ENCODE measurements at regions not wholly inside any gene's neighbourhood (a gene's known extent, or its start where the extent isn't known, plus 50 kb on each side); places are given as distances from the start of the nearest gene placed in this dataset.
"Not testable (repeated sequence)": the region's sequence is repeated elsewhere in the genome, so short reads cannot be mapped to it uniquely, and the experiment has no call there.

DNA sequence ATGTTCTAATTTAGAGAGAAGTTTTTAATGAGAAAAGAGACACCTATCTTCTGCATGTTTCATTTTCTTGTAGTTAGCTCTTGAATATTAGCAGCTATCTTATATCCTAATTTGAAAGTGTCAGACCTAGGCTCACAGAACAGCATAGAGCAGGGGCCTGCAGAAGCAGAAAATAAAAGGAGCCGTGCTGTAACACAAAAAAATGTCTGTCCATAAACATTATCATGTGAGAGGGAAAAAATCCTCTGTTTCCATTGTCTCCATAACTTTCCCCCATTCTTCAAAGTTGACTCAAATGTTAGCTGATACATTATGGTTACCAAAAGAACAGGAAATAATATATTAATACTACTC, 329.2 kb upstream of the EPHA5 start:
- TF ChIP-seq, protein P1, sequence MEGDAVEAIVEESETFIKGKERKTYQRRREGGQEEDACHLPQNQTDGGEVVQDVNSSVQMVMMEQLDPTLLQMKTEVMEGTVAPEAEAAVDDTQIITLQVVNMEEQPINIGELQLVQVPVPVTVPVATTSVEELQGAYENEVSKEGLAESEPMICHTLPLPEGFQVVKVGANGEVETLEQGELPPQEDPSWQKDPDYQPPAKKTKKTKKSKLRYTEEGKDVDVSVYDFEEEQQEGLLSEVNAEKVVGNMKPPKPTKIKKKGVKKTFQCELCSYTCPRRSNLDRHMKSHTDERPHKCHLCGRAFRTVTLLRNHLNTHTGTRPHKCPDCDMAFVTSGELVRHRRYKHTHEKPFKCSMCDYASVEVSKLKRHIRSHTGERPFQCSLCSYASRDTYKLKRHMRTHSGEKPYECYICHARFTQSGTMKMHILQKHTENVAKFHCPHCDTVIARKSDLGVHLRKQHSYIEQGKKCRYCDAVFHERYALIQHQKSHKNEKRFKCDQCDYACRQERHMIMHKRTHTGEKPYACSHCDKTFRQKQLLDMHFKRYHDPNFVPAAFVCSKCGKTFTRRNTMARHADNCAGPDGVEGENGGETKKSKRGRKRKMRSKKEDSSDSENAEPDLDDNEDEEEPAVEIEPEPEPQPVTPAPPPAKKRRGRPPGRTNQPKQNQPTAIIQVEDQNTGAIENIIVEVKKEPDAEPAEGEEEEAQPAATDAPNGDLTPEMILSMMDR (conservative IDR thresholded peaks at IDR 0.05; ENCODE audit: low read depth, low read length), result no peak
- no peak for DNase-seq (ENCODE audit: low read depth)
- H3K4me3 ChIP-seq (ENCODE audit: low read depth, low read length), result no peak overlapping the region

DNA sequence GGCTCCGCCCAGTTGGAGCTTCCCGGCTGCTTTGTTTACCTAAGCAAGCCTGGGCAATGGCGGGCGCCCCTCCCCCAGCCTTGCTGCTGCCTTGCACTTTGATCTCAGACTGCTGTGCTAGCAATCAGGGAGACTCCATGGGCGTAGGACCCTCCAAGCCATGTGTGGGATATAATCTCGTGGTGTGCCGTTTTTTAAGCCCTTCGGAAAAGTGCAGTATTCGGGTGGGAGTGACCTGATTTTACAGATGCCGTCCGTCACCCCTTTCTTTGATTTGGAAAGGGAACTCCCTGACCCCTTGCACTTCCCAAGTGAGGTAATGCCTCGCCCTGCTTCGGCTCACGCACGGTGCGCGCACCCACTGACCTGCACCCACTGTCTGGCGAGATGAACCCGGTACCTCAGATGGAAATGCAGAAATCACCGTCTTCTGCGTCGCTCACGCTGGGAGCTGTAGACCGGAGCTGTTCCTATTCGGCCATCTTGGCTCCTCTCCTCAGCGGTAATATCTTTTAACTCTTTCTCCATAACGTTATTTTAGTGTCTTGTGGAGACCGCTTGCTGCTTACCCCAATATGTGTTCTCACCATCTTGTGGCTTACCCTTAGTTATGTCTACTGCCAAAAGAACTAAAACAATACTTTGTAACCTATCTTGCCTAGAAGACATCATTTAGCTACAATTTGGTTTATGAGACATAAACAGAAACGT, 328.7 kb upstream of the EPHA5 start:
- not testable (repeated sequence) for H3K4me3 ChIP-seq (ENCODE audit: low read depth, low read length); DNase-seq (ENCODE audit: low read depth)

DNA sequence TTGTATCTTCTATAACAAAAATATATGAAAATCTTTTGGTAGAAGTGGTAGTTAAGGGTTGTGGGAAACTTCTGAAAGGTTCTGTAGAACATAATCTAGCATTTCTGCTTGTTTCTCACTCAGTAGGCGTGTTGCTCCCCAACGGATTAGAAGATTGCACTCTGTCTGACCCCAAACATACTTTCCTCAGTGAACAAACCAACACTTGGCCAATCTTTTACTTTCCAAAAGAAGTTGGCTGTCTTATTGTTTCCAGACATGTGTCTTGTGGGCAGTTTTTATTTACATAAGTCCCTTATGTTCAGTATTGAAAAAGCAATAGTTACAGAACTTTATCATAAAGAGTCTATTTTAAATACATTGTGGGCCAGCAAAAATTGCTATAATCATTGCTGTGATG, 312.8 kb upstream of the EPHA5 start:
- DNase-seq (ENCODE audit: low read depth), result peak; percentile 77
- TF ChIP-seq, protein P1 (conservative IDR thresholded peaks at IDR 0.05; ENCODE audit: low read depth, low read length), result no peak
- no peak overlapping the region for H3K4me3 ChIP-seq (ENCODE audit: low read depth, low read length)

DNA sequence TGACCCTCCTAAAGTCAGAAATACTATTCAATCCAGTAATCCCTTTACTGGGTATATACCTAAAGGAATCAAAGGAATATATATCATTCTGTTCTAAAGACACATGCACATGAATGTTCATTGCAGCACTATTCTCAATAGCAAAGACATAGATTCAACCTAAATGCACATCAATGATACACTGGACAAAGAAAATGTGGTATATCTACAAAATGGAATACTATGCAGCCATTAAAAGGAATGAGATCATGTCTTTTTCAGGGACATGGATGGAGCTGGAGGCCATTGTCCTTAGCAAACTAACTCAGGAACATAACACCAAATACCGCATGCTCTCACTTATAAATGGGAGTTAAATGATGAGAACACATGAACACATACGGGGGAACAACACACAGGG, 306.0 kb upstream of the EPHA5 start:
- TF ChIP-seq, protein P1 (conservative IDR thresholded peaks at IDR 0.05; ENCODE audit: low read depth, low read length), result no peak
- DNase-seq (ENCODE audit: low read depth), result no peak
- no peak overlapping the region for H3K4me3 ChIP-seq (ENCODE audit: low read depth, low read length)

DNA sequence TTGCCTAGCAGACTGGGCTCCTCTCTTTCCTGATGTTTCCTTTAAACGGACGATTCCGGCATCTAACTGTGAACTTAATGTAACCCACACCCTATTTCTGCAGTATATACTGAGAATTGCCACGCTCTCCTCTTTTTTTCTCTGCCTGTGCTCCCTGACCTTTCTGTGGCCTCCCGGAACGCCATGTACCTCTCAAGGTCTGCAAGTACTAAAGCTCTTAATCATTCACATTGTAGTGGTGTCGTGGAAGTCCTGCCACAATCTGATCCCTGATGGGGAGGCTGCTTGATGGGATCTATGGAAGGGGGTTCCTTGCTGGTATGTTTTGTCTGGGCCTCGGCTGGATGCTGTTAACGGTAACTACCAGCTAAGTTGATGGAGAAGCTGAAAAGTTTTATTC, 302.9 kb upstream of the EPHA5 start:
- no peak overlapping the region for H3K4me3 ChIP-seq (ENCODE audit: low read depth, low read length)
- TF ChIP-seq, protein P1 (conservative IDR thresholded peaks at IDR 0.05; ENCODE audit: low read depth, low read length), result no peak
- no peak for DNase-seq (ENCODE audit: low read depth)

DNA sequence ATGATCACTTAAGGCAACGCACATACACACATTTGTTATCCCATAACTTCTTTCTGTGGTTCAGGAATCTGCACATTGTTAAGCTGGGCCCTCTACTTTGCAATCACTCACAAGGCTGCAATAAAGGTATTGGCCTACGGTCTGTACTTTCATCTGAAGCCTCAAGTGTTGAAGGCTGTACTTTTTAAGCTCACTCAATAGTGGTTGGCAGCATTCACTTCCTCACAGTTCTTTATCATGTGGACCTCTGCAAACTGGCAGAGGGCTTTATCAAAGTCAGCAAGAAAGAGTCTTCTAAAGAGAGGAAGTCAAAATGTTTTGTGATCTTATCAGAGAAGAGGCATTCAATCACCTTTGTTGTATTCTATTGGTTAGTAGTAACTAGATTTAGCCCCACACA, 301.4 kb upstream of the EPHA5 start:
- DNase-seq (ENCODE audit: low read depth), result no peak
- H3K4me3 ChIP-seq (ENCODE audit: low read depth, low read length), result no peak overlapping the region
- TF ChIP-seq, protein P1 (conservative IDR thresholded peaks at IDR 0.05; ENCODE audit: low read depth, low read length), result no peak

DNA sequence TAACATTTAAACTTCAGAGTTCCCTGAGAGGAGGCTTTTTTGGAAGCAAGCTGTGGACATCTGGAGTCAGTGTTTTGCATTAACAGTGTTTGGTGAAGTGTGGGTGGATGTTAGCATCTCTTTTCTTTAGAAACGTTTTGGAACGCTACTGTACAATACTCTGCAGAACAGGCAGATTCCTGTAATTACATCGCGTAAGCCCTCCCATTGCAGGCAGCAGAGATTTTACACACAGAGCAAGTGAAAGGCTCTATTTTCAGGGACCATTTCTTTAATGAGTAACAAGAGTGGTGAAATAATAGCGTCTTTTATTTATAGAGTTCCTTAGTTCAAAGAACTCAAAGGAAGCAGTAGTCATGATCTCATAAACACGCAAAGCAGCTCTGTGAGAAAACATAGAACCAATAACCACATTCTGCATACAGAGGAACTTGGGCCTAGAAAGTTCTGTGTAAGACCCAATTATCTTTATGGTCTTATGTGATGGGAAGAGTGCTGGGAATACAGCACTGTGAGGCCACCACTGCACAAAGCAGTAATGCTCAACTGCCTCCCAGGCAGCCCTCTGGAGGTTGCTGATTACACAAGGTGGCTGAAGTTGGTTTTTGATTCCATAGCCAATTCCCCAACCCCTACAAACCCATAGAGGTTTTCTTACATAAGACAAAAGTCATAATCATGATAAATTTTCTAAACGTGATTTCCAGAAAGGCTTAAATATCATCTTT, 298.7 kb upstream of the EPHA5 start:
- peak; percentile 61 for DNase-seq (ENCODE audit: low read depth)
- TF ChIP-seq, protein P1 (conservative IDR thresholded peaks at IDR 0.05; ENCODE audit: low read depth, low read length), result no peak
- no peak overlapping the region for H3K4me3 ChIP-seq (ENCODE audit: low read depth, low read length)

Measured in choroid plexus epithelial cell (primary cell).